ENCODE measurements at regions not wholly inside any gene's neighbourhood (a gene's known extent, or its start where the extent isn't known, plus 50 kb on each side); places are given as distances from the start of the nearest gene placed in this dataset.

GRCh38 chr15:46110755-46111154, 475.9 kb downstream of the SQOR start:
- H2AFZ ChIP-seq (ENCODE audit: low read depth, low read length, poor library complexity, severe bottlenecking): no peak overlapping the region
- intact Hi-C loops (cut with micrococcal nuclease): no loop called here
- ATAC-seq: no peak
- H3K9me2 ChIP-seq (ENCODE audit: insufficient read depth): no peaks in the 10 kb centered on the region
- no peak overlapping the region for H3K4me2 ChIP-seq (ENCODE audit: low read length)
- H3K27ac ChIP-seq (ENCODE audit: low read depth, low read length): no peak overlapping the region
- H3K79me2 ChIP-seq (ENCODE audit: insufficient read depth, low read length): no peaks in the 10 kb centered on the region
- TF ChIP-seq ELF1 (IDR thresholded peaks at IDR 0.05; ENCODE audit: borderline replicate concordance, low read depth) (no peak), POLR2AphosphoS5 (IDR thresholded peaks at IDR 0.05; ENCODE audit: low read depth, low read length) (no peak)
- POLR2A ChIA-PET: no interaction called here
- H3K27me3 ChIP-seq (ENCODE audit: insufficient read depth, low read length): no peaks in the 10 kb centered on the region
- H3K4me1 ChIP-seq (ENCODE audit: control insufficient read depth in 1 of 2, insufficient read depth in 2 of 2, low read length in 2 of 2): no peaks in the 10 kb centered on the region
- CTCF ChIA-PET: no interaction called here
- no peaks in the 10 kb centered on the region for H3K36me3 ChIP-seq (ENCODE audit: control insufficient read depth in 1 of 2, insufficient read depth in 2 of 2, low read length in 2 of 2)
- no TSS peak for BruUV-seq (replicated peaks)
- no peak for DNase-seq (ENCODE audit: low read depth, low spot score)
- H3K9ac ChIP-seq (ENCODE audit: low read length): no peak overlapping the region
- no peaks in the 10 kb centered on the region for H4K20me1 ChIP-seq (ENCODE audit: insufficient read depth)
- H3K9me3 ChIP-seq (ENCODE audit: control insufficient read depth in 1 of 2, insufficient read depth in 1 of 2, low read depth in 1 of 2, low read length in 2 of 2): peaks cover 0 to 7% of the 10 kb centered on the region in 2 experiments; a peak in 1 of 4 replicates
- H3K4me3 ChIP-seq (replicated peaks in 1 of 2; ENCODE audit: low read depth in 1 of 2, low read length in 2 of 2): no peak overlapping the region
- RAD21 ChIA-PET (ENCODE audit: low non-redundant PET in 1 of 2, low total read pairs in 2 of 2, uncharacterized antibody in 2 of 2, unreplicated experiment in 2 of 2): no interaction called here

GRCh38 chr15:46111730-46112129, 476.9 kb downstream of the SQOR start:
- BruUV-seq (replicated peaks): no TSS peak
- no peaks in the 10 kb centered on the region for H3K27me3 ChIP-seq (ENCODE audit: insufficient read depth, low read length)
- ChIA-PET RAD21 (ENCODE audit: low non-redundant PET in 1 of 2, low total read pairs in 2 of 2, uncharacterized antibody in 2 of 2, unreplicated experiment in 2 of 2) (no interaction called here), POLR2A (no interaction called here), CTCF (no interaction called here)
- H3K27ac ChIP-seq (ENCODE audit: low read depth, low read length): no peak overlapping the region
- peaks cover 0 to 7% of the 10 kb centered on the region in 2 experiments; a peak in 1 of 4 replicates for H3K9me3 ChIP-seq (ENCODE audit: control insufficient read depth in 1 of 2, insufficient read depth in 1 of 2, low read depth in 1 of 2, low read length in 2 of 2)
- no peak overlapping the region for H3K4me2 ChIP-seq (ENCODE audit: low read length)
- no peaks in the 10 kb centered on the region for H4K20me1 ChIP-seq (ENCODE audit: insufficient read depth)
- DNase-seq (ENCODE audit: low read depth, low spot score): no peak
- TF ChIP-seq EGR1 (IDR thresholded peaks at IDR 0.05; ENCODE audit: low read depth): no peak
- TF ChIP-seq CBX3 (IDR thresholded peaks at IDR 0.05; ENCODE audit: low read depth): no peak
- TF ChIP-seq ELF1 (IDR thresholded peaks at IDR 0.05; ENCODE audit: borderline replicate concordance, low read depth): no peak
- intact Hi-C loops (cut with micrococcal nuclease): no loop called here
- no peak overlapping the region for H3K4me3 ChIP-seq (replicated peaks in 1 of 2; ENCODE audit: low read depth in 1 of 2, low read length in 2 of 2)
- no peaks in the 10 kb centered on the region for H3K4me1 ChIP-seq (ENCODE audit: control insufficient read depth in 1 of 2, insufficient read depth in 2 of 2, low read length in 2 of 2)
- no peak overlapping the region for H2AFZ ChIP-seq (ENCODE audit: low read depth, low read length, poor library complexity, severe bottlenecking)
- no peak overlapping the region for H3K9ac ChIP-seq (ENCODE audit: low read length)
- no peaks in the 10 kb centered on the region for H3K36me3 ChIP-seq (ENCODE audit: control insufficient read depth in 1 of 2, insufficient read depth in 2 of 2, low read length in 2 of 2)
- no peaks in the 10 kb centered on the region for H3K9me2 ChIP-seq (ENCODE audit: insufficient read depth)
- no peaks in the 10 kb centered on the region for H3K79me2 ChIP-seq (ENCODE audit: insufficient read depth, low read length)
- no peak for ATAC-seq

- Histone ChIP-seq H2AFZ (ENCODE audit: low read depth, low read length, poor library complexity, severe bottlenecking) (no peak overlapping the region), H3K4me1 (ENCODE audit: control insufficient read depth in 1 of 2, insufficient read depth in 2 of 2, low read length in 2 of 2) (no peaks in the 10 kb centered on the region), H3K27ac (ENCODE audit: low read depth, low read length) (no peak overlapping the region), H3K79me2 (ENCODE audit: insufficient read depth, low read length) (no peaks in the 10 kb centered on the region), H3K9me2 (ENCODE audit: insufficient read depth) (no peaks in the 10 kb centered on the region), H3K9me3 (ENCODE audit: control insufficient read depth in 1 of 2, insufficient read depth in 1 of 2, low read depth in 1 of 2, low read length in 2 of 2) (peaks cover 5 to 8% of the 10 kb centered on the region in 2 experiments; a peak in 2 of 4 replicates), H3K9ac (ENCODE audit: low read length) (no peak overlapping the region), H3K4me3 (replicated peaks in 1 of 2; ENCODE audit: low read depth in 1 of 2, low read length in 2 of 2) (no peak overlapping the region), H3K36me3 (ENCODE audit: control insufficient read depth in 1 of 2, insufficient read depth in 2 of 2, low read length in 2 of 2) (no peaks in the 10 kb centered on the region), H3K4me2 (ENCODE audit: low read length) (no peak overlapping the region), H4K20me1 (ENCODE audit: insufficient read depth) (no peaks in the 10 kb centered on the region), H3K27me3 (ENCODE audit: insufficient read depth, low read length) (no peaks in the 10 kb centered on the region)
- TF ChIP-seq SIN3A (IDR thresholded peaks at IDR 0.05; ENCODE audit: low read depth): no peak
- no peak for TF ChIP-seq ATF3 (IDR thresholded peaks at IDR 0.05)
- no peak for TF ChIP-seq EGR1 (IDR thresholded peaks at IDR 0.05; ENCODE audit: low read depth)
- TF ChIP-seq FOSL1 (IDR thresholded peaks at IDR 0.05; ENCODE audit: low read depth): no peak
- TF ChIP-seq RAD21 (IDR thresholded peaks at IDR 0.05; ENCODE audit: low read depth): no peak
- TF ChIP-seq CTCF (IDR thresholded peaks at IDR 0.05 in 2 of 3, conservative IDR thresholded peaks at IDR 0.05 in 1 of 3; ENCODE audit: borderline replicate concordance in 1 of 3, insufficient read depth in 1 of 3, low read depth in 2 of 3, low read length in 2 of 3): no peak
- no peak for ATAC-seq
- ChIA-PET CTCF (no interaction called here), POLR2A (no interaction called here), RAD21 (ENCODE audit: low non-redundant PET in 1 of 2, low total read pairs in 2 of 2, uncharacterized antibody in 2 of 2, unreplicated experiment in 2 of 2) (no interaction called here)
- no TSS peak for BruUV-seq (replicated peaks)
- intact Hi-C loops (cut with micrococcal nuclease): no loop called here
- no peak for DNase-seq (ENCODE audit: low read depth, low spot score)
Observed at GRCh38 chr15:46117071-46117470, 482.2 kb downstream of the SQOR start.

All from HCT116 (cell line).